GM23338 (cell line): ENCODE measurements at regions not wholly inside any gene's neighbourhood (a gene's known extent, or its start where the extent isn't known, plus 50 kb on each side); places are given as distances from the start of the nearest gene placed in this dataset.

Experiments used
- ATAC-seq: fragments of 200-7000 bp; cut with Tn5 transposase; 3 replicates; pipeline ENCODE4 v1.9.1; 2020
- DNase-seq: peaks from one replicate; pipeline ENCODE4 v3.0.0-alpha.2; 2015; ENCODE audit warnings: low spot score
- H2AFZ ChIP-seq: fragments of 200-600 bp; sonication (generic); 2 replicates; pipeline ENCODE4 v1.8.0; 2016; ENCODE audit warnings: antibody characterized with exemption, mild to moderate bottlenecking, moderate library complexity
- H3F3A ChIP-seq: fragments of 200-600 bp; sonication (generic); replicated peaks from 2 replicates; pipeline ENCODE4 v1.8.0; 2017; ENCODE audit warnings: antibody characterized with exemption, mixed run types, low read depth
- H3K27ac ChIP-seq: fragments of 200-600 bp; sonication (generic); 2 replicates; pipeline ENCODE4 v1.6.1; 2016; ENCODE audit warnings: low read depth
- H3K27me3 ChIP-seq: fragments of 200-600 bp; sonication (generic); 2 replicates; pipeline ENCODE4 v1.8.0; 2016; ENCODE audit warnings: mild to moderate bottlenecking, mixed run types, moderate library complexity; ENCODE audit not compliant: insufficient read depth
- H3K36me3 ChIP-seq: fragments of 200-600 bp; sonication (generic); 2 replicates; pipeline ENCODE4 v1.8.0; 2016; ENCODE audit warnings: mild to moderate bottlenecking; ENCODE audit not compliant: insufficient read depth
- H3K4me1 ChIP-seq: fragments of 200-600 bp; sonication (generic); 2 replicates; pipeline ENCODE4 v1.8.0; 2016; ENCODE audit warnings: mild to moderate bottlenecking, moderate library complexity; ENCODE audit not compliant: insufficient read depth
- H3K4me2 ChIP-seq: fragments of 200-600 bp; sonication (generic); 2 replicates; pipeline ENCODE4 v1.7.1; 2017; ENCODE audit warnings: mixed run types
- H3K4me3 ChIP-seq: fragments of 200-600 bp; sonication (generic); 2 replicates; pipeline ENCODE4 v1.6.1; 2016; ENCODE audit warnings: mixed run types
- H3K79me2 ChIP-seq: fragments of 200-600 bp; sonication (generic); replicated peaks from 2 replicates; pipeline ENCODE4 v1.8.0; 2017; ENCODE audit warnings: mild to moderate bottlenecking; ENCODE audit not compliant: insufficient read depth
- H3K9me2 ChIP-seq: fragments of 200-600 bp; sonication (generic); 2 replicates; pipeline ENCODE4 v1.8.0; 2017; ENCODE audit not compliant: insufficient read depth
- H4K20me1 ChIP-seq: fragments of 200-600 bp; sonication (generic); replicated peaks from 2 replicates; pipeline ENCODE4 v1.8.0; 2017; ENCODE audit warnings: mild to moderate bottlenecking; ENCODE audit not compliant: insufficient read depth
- H3K27ac Mint-ChIP-seq: 2 replicates; pipeline ENCODE4 v1.8.0; 2020; ENCODE audit warnings: inconsistent platforms, mild to moderate bottlenecking, moderate library complexity, mixed read lengths
- H3K27me3 Mint-ChIP-seq: 3 replicates; pipeline ENCODE4 v1.8.0; 2022; ENCODE audit warnings: low read depth, mild to moderate bottlenecking, moderate library complexity, mixed read lengths, inconsistent platforms; ENCODE audit not compliant: insufficient read depth, poor library complexity
- H3K36me3 Mint-ChIP-seq: 3 replicates; pipeline ENCODE4 v1.8.0; 2021; ENCODE audit warnings: low read depth, mild to moderate bottlenecking, inconsistent platforms, moderate library complexity, mixed read lengths
- H3K4me1 Mint-ChIP-seq: 3 replicates; pipeline ENCODE4 v1.8.0; 2020; ENCODE audit warnings: mild to moderate bottlenecking, inconsistent platforms, mixed read lengths
- H3K4me3 Mint-ChIP-seq: 3 replicates; pipeline ENCODE4 v1.8.0; 2021; ENCODE audit warnings: moderate library complexity, mild to moderate bottlenecking, inconsistent platforms, mixed read lengths
- H3K9me3 Mint-ChIP-seq: 3 replicates; pipeline ENCODE4 v1.8.0; 2020; ENCODE audit warnings: moderate library complexity, mild to moderate bottlenecking, inconsistent platforms, mixed read lengths
- CREB1 ChIP-seq: fragments of 250-450 bp; sonication (Bioruptor Pico); IDR thresholded peaks from 2 replicates; pipeline ENCODE4 v1.5.0; 2020; ENCODE audit warnings: low read depth, mild to moderate bottlenecking, moderate library complexity
- CTCF ChIP-seq, 2 experiments: fragments of 200-600 bp in 1 of 2; sonication (generic) in 1 of 2; conservative IDR thresholded peaks; 2 replicates each; pipeline versions ENCODE4 v1.5.1 to v1.6.1; 2016 to 2017; ENCODE audit warnings: antibody characterized with exemption in 2 of 2, low read depth in 2 of 2, mild to moderate bottlenecking in 2 of 2, moderate library complexity in 1 of 2
- ETS1 ChIP-seq: IDR thresholded peaks from 2 replicates; pipeline ENCODE4 v1.6.1; 2016; ENCODE audit warnings: antibody characterized with exemption
- EZH2 ChIP-seq: fragments of 200-600 bp; sonication (generic); IDR thresholded peaks from one replicate; pipeline ENCODE4 v1.8.0; 2017; ENCODE audit warnings: antibody characterized with exemption, mild to moderate bottlenecking, low read depth; ENCODE audit not compliant: unreplicated experiment
- EZH2phosphoT487 ChIP-seq: fragments of 200-600 bp; sonication (generic); IDR thresholded peaks from one replicate; pipeline ENCODE4 v1.8.1; 2018; ENCODE audit warnings: antibody characterized with exemption; ENCODE audit not compliant: unreplicated experiment
- JUNB ChIP-seq: IDR thresholded peaks from one replicate; pipeline ENCODE4 v1.6.1; 2016; ENCODE audit warnings: antibody characterized with exemption; ENCODE audit not compliant: unreplicated experiment
- POLR2AphosphoS5 ChIP-seq: IDR thresholded peaks from 2 replicates; pipeline ENCODE4 v1.6.1; 2016; ENCODE audit warnings: antibody characterized with exemption, low read depth
- REST ChIP-seq: IDR thresholded peaks from one replicate; pipeline ENCODE4 v1.6.1; 2018; ENCODE audit warnings: antibody characterized with exemption; ENCODE audit not compliant: unreplicated experiment
- ZNF114 ChIP-seq: fragments of 250-450 bp; sonication (Bioruptor Pico); IDR thresholded peaks from 2 replicates; pipeline ENCODE4 v1.5.0; 2020; ENCODE audit warnings: mild to moderate bottlenecking, moderate library complexity
- ZNF462 ChIP-seq: fragments of 250-450 bp; sonication (Bioruptor Pico); IDR thresholded peaks from 2 replicates; pipeline ENCODE4 v1.5.0; 2020; ENCODE audit warnings: mild to moderate bottlenecking, moderate library complexity

- TF ChIP-seq EZH2phosphoT487 = no peak
Measured at GRCh38 chr6:104182811-104183210, 676.9 kb downstream of the HACE1 start (continued).

GRCh38 chr6:104173668-104174067, 686.1 kb downstream of the HACE1 start:
- Histone ChIP-seq H3K4me1 (peaks cover 8% of the 10 kb centered on the region), H4K20me1 (no peaks in the 10 kb centered on the region), H3F3A (no peaks in the 10 kb centered on the region), H3K4me3 (no peak overlapping the region), H2AFZ (no peak overlapping the region), H3K27me3 (no peaks in the 10 kb centered on the region), H3K27ac (no peak overlapping the region), H3K79me2 (no peaks in the 10 kb centered on the region), H3K9me2 (no peaks in the 10 kb centered on the region), H3K4me2 (no peak overlapping the region), H3K36me3 (no peaks in the 10 kb centered on the region)
- no peak overlapping the region for H3K4me3 Mint-ChIP-seq
- ATAC-seq (no peak), DNase-seq (no peak)
- peaks cover 6% of the 10 kb centered on the region; the same call in 2 of the 3 replicates for H3K4me1 Mint-ChIP-seq
- TF ChIP-seq CREB1 (CRISPR knock-in tag) (no peak), JUNB (no peak), REST (no peak), CTCF (conservative IDR thresholded peaks at IDR 0.05; ENCODE audit: low read depth in 2 of 2) (no peak), ZNF114 (no peak), ZNF462 (CRISPR knock-in tag) (no peak), POLR2AphosphoS5 (no peak), EZH2 (no peak), ETS1 (no peak), EZH2phosphoT487 (no peak)
- H3K36me3 Mint-ChIP-seq = no peaks in the 10 kb centered on the region
- no peaks in the 10 kb centered on the region for H3K27me3 Mint-ChIP-seq
- H3K27ac Mint-ChIP-seq = no peak overlapping the region
- no peaks in the 10 kb centered on the region for H3K9me3 Mint-ChIP-seq
